ENCODE measurements at regions not wholly inside any gene's neighbourhood (a gene's known extent, or its start where the extent isn't known, plus 50 kb on each side); places are given as distances from the start of the nearest gene placed in this dataset.

- TF ChIP-seq EZH2phosphoT487 (IDR thresholded peaks at IDR 0.05; ENCODE audit: insufficient read depth, low read depth) (no peak), EZH2 (IDR thresholded peaks at IDR 0.05; ENCODE audit: insufficient read depth, poor library complexity, severe bottlenecking) (no peak)
Measured at GRCh38 chr14:61145903-61146481, 135.1 kb downstream of the TMEM30B start.

All from GM23248 (cell line).